Liver (tissue), 3 donors: ENCODE measurements at regions not wholly inside any gene's neighbourhood (a gene's known extent, or its start where the extent isn't known, plus 50 kb on each side); places are given as distances from the start of the nearest gene placed in this dataset.

Experiments
- ATF3 ChIP-seq: IDR thresholded peaks from 2 replicates; pipeline ENCODE4 v1.6.1; 2016; ENCODE audit warnings: antibody characterized with exemption
- CTCF ChIP-seq: fragments of 150-350 bp; IDR thresholded peaks from 2 replicates; pipeline ENCODE4 v1.5.1; 2017; ENCODE audit warnings: improper control_type of control experiment, low read depth, low read length; ENCODE audit not compliant: missing input control
- EGR1 ChIP-seq, 2 donors: IDR thresholded peaks; 2 replicates each; pipeline ENCODE4 v1.6.1; 2016 to 2018; ENCODE audit warnings: antibody characterized with exemption in 2 of 2, low read depth in 2 of 2
- FOXA1 ChIP-seq: IDR thresholded peaks from 2 replicates; pipeline ENCODE4 v1.6.1; 2016; ENCODE audit warnings: antibody characterized with exemption
- GABPA ChIP-seq, 2 donors: IDR thresholded peaks in 1 of 2; conservative IDR thresholded peaks in 1 of 2; 2 replicates each; pipeline ENCODE4 v1.6.1; 2016; ENCODE audit warnings: antibody characterized with exemption in 2 of 2, mild to moderate bottlenecking in 1 of 2, moderate library complexity in 1 of 2
- JUND ChIP-seq, 2 donors: IDR thresholded peaks; 2 replicates each; pipeline ENCODE4 v1.6.1; 2016; ENCODE audit warnings: antibody characterized with exemption in 2 of 2
- RAD21 ChIP-seq, 2 donors: IDR thresholded peaks; 2 replicates each; pipeline ENCODE4 v1.6.1; 2016; ENCODE audit warnings: antibody characterized with exemption in 2 of 2, mild to moderate bottlenecking in 2 of 2
- SP1 ChIP-seq: IDR thresholded peaks from 2 replicates; pipeline ENCODE4 v1.6.1; 2018; ENCODE audit warnings: antibody characterized with exemption, mild to moderate bottlenecking
- TAF1 ChIP-seq: conservative IDR thresholded peaks from 2 replicates; pipeline ENCODE4 v1.6.1; 2016; ENCODE audit warnings: antibody characterized with exemption, mild to moderate bottlenecking
- YY1 ChIP-seq: IDR thresholded peaks from 2 replicates; pipeline ENCODE4 v1.6.1; 2016; ENCODE audit warnings: antibody characterized with exemption, mild to moderate bottlenecking
- ZBTB33 ChIP-seq: IDR thresholded peaks from 2 replicates; pipeline ENCODE4 v1.6.1; 2016; ENCODE audit warnings: antibody characterized with exemption
- TF ChIP-seq, protein P1 (sequence below): IDR thresholded peaks from 2 replicates; pipeline ENCODE4 v1.6.1; 2016; ENCODE audit warnings: antibody characterized with exemption, mild to moderate bottlenecking
- TF ChIP-seq, protein P2 (sequence below): IDR thresholded peaks from 2 replicates; pipeline ENCODE4 v1.6.1; 2016; ENCODE audit warnings: antibody characterized with exemption
- donor health status: healthy.
- donor health status: healthy.

DNA sequence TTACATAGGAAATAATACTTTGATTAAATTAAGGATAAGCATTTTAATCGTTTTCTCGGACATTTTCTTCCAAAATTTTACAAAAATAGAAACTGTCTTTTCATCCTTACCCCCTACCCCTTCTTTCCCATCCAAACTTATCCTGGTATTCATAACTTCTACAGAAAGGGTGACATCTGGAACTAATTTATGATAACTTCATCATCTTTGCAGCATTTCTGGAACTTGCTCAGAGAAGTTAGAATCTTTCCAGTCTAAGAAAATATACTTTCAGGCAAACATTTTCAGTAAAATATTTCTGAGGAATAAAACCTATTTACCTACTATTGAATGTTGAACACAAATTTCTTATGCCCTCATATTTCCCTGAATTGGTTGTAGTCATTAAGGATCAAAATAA lies 309.0 kb downstream of the MAN2A1 start:
- no peak for TF ChIP-seq CTCF
- TF ChIP-seq EGR1 (IDR thresholded peaks at IDR 0.05; ENCODE audit: low read depth in 2 of 2), result no peak
- TF ChIP-seq RAD21 (IDR thresholded peaks at IDR 0.05), result no peak
- TF ChIP-seq, protein P1, sequence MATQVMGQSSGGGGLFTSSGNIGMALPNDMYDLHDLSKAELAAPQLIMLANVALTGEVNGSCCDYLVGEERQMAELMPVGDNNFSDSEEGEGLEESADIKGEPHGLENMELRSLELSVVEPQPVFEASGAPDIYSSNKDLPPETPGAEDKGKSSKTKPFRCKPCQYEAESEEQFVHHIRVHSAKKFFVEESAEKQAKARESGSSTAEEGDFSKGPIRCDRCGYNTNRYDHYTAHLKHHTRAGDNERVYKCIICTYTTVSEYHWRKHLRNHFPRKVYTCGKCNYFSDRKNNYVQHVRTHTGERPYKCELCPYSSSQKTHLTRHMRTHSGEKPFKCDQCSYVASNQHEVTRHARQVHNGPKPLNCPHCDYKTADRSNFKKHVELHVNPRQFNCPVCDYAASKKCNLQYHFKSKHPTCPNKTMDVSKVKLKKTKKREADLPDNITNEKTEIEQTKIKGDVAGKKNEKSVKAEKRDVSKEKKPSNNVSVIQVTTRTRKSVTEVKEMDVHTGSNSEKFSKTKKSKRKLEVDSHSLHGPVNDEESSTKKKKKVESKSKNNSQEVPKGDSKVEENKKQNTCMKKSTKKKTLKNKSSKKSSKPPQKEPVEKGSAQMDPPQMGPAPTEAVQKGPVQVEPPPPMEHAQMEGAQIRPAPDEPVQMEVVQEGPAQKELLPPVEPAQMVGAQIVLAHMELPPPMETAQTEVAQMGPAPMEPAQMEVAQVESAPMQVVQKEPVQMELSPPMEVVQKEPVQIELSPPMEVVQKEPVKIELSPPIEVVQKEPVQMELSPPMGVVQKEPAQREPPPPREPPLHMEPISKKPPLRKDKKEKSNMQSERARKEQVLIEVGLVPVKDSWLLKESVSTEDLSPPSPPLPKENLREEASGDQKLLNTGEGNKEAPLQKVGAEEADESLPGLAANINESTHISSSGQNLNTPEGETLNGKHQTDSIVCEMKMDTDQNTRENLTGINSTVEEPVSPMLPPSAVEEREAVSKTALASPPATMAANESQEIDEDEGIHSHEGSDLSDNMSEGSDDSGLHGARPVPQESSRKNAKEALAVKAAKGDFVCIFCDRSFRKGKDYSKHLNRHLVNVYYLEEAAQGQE, result no peak
- TF ChIP-seq, protein P2, sequence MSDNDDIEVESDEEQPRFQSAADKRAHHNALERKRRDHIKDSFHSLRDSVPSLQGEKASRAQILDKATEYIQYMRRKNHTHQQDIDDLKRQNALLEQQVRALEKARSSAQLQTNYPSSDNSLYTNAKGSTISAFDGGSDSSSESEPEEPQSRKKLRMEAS, result no peak
- TF ChIP-seq FOXA1, result no peak
- TF ChIP-seq ZBTB33, result no peak
- TF ChIP-seq TAF1, result no peak
- TF ChIP-seq YY1, result no peak
- TF ChIP-seq ATF3, result no peak
- no peak for TF ChIP-seq SP1
- no peak for TF ChIP-seq GABPA (IDR thresholded peaks at IDR 0.05 in 1 of 2, conservative IDR thresholded peaks at IDR 0.05 in 1 of 2)
- no peak for TF ChIP-seq JUND (IDR thresholded peaks at IDR 0.05)
